GM12874 (cell line): ENCODE measurements at regions not wholly inside any gene's neighbourhood (a gene's known extent, or its start where the extent isn't known, plus 50 kb on each side); places are given as distances from the start of the nearest gene placed in this dataset.

Experiments
- CTCF ChIP-seq: IDR thresholded peaks from 2 replicates; pipeline ENCODE4 v1.5.1; 2011; ENCODE audit warnings: low read depth, mild to moderate bottlenecking, control low read depth, low read length, moderate library complexity; ENCODE audit not compliant: insufficient read depth

DNA sequence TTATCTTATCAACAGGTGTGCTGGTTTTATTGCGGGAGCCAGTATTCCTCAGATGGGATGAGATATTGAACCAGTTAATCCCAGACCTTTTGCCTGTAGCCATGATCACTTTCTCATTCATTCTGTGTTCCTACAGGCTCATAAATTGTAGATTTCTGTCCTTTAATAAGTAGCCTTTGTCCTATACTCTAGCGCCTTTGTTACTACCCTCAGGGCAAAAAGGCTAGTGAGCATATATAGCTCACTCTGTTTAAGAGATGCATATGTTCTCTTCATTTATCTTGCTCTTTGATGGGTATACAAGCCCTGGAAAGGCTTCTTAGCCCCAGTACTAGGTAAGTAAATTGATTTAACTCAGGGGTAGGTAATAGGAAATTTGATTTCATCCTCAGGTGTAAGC is 95.1 kb downstream of the OXSM start:
- TF ChIP-seq CTCF = no peak

- no peak for TF ChIP-seq CTCF
Observed at GRCh38 chr3:25885544-25885943, 95.7 kb downstream of the OXSM start.

GRCh38 chr3:25887907-25888306 is 98.0 kb downstream of the OXSM start:
- no peak for TF ChIP-seq CTCF

GRCh38 chr3:25888892-25889524 is 99.1 kb downstream of the OXSM start:
- TF ChIP-seq CTCF = no peak

DNA sequence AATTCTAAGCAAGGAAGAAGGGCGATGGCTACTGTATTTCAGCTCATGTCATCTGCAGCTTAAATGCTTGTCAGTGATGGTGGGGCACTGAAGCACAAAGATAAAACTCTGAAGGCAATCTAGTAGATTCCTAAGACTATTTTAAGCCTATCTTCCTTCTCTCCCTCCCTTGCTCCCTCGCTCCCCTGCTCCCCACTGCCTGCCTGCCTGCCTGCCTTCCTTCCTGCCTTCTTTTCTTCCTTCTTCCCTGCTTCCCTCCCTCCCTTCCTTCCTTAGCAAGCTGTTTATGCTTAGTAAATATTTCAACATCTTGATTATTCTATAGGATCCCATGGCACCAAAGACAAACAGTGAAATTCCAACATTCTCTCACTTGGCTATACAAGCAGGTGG is 99.6 kb downstream of the OXSM start:
- no peak for TF ChIP-seq CTCF

DNA sequence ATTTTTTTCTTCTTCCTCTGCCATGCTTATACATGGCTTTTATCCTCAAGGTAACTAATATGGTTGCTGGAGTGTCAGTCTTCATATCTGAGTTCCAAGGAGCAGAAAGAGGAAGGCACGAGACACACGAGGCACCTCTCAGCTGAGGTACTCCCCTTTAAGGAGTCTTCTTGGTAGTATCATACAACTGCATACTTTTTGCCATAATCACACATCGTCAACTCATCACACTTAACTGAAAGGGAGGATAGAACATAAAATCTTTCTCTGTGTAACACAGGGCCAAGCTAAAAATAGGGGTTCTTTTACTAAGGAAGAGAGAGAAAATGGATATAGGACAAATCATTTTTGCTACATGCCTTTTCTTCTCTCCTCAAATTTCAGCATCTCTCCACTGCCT is 104.2 kb downstream of the OXSM start:
- TF ChIP-seq CTCF = no peak

DNA sequence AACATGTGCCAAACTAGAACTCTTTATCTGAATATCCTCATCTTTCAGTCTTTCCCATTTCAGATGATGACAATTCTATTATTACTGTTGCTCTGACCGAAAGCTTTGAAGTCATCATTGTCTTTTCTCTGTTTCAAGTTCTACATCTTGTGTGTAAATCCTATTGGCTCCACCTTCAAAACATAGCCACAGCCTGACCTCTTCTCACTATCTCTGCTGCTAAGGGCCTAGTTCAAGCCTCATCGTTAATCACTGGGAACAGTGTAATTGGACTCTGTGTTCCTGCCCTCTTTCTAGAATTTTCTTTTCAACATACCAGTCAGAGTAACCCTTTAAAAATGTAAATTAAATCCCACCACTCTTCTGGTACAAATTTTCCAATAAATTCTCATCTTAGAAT is 105.1 kb downstream of the OXSM start:
- TF ChIP-seq CTCF = no peak
